ENCODE measurements at regions not wholly inside any gene's neighbourhood (a gene's known extent, or its start where the extent isn't known, plus 50 kb on each side); places are given as distances from the start of the nearest gene placed in this dataset.
"Not testable (repeated sequence)": the region's sequence is repeated elsewhere in the genome, so short reads cannot be mapped to it uniquely, and the experiment has no call there.

- peak; percentile 42 for DNase-seq
Measured at GRCh38 chr1:146401281-146401825, 172.5 kb upstream of the NOTCH2NLA start.

GRCh38 chr1:146400173-146401121, 171.6 kb upstream of the NOTCH2NLA start:
- DNase-seq: not testable (repeated sequence)

- not testable (repeated sequence) for DNase-seq
Measured at GRCh38 chr1:146399225-146399624, 170.4 kb upstream of the NOTCH2NLA start.

- DNase-seq: not testable (repeated sequence)
Measured at GRCh38 chr1:146396801-146397200, 168.0 kb upstream of the NOTCH2NLA start.

GRCh38 chr1:146396242-146396641, 167.4 kb upstream of the NOTCH2NLA start:
- not testable (repeated sequence) for DNase-seq

- not testable (repeated sequence) for DNase-seq
Measured at GRCh38 chr1:146393796-146394195, 165.0 kb upstream of the NOTCH2NLA start.

GRCh38 chr1:146393154-146393553, 164.3 kb upstream of the NOTCH2NLA start:
- not testable (repeated sequence) for DNase-seq

GRCh38 chr1:146389178-146389577, 160.4 kb upstream of the NOTCH2NLA start:
- not testable (repeated sequence) for DNase-seq

GRCh38 chr1:146387750-146388469, 159.1 kb upstream of the NOTCH2NLA start:
- DNase-seq: peak; percentile 14

- peak; percentile 80 for DNase-seq
Measured at GRCh38 chr1:146386851-146387749, 158.3 kb upstream of the NOTCH2NLA start.

GRCh38 chr1:146381196-146381595, 152.4 kb upstream of the NOTCH2NLA start:
- not testable (repeated sequence) for DNase-seq

- peak; percentile 90 for DNase-seq
Measured at GRCh38 chr1:146376708-146377496, 148.1 kb upstream of the NOTCH2NLA start.

- DNase-seq: peak; percentile 92
Measured at GRCh38 chr1:146376309-146376707, 147.5 kb upstream of the NOTCH2NLA start.

- DNase-seq: not testable (repeated sequence)
Measured at GRCh38 chr1:146375108-146375507, 146.3 kb upstream of the NOTCH2NLA start.

- DNase-seq: peak; percentile 73
Measured at GRCh38 chr1:146369940-146370339, 141.1 kb upstream of the NOTCH2NLA start.

- not testable (repeated sequence) for DNase-seq
Measured at GRCh38 chr1:146355373-146355772, 126.6 kb upstream of the NOTCH2NLA start.

- not testable (repeated sequence) for DNase-seq
Measured at GRCh38 chr1:146326863-146327262, 98.0 kb upstream of the NOTCH2NLA start.

- DNase-seq: not testable (repeated sequence)
Measured at GRCh38 chr1:146324463-146324862, 95.6 kb upstream of the NOTCH2NLA start.

GRCh38 chr1:146323302-146323701, 94.5 kb upstream of the NOTCH2NLA start:
- not testable (repeated sequence) for DNase-seq

- not testable (repeated sequence) for DNase-seq
Measured at GRCh38 chr1:146322893-146323292, 94.1 kb upstream of the NOTCH2NLA start.

GRCh38 chr1:146318715-146319114, 89.9 kb upstream of the NOTCH2NLA start:
- not testable (repeated sequence) for DNase-seq
